DMS53 (cell line): ENCODE measurements at regions not wholly inside any gene's neighbourhood (a gene's known extent, or its start where the extent isn't known, plus 50 kb on each side); places are given as distances from the start of the nearest gene placed in this dataset.
"Not testable (repeated sequence)": the region's sequence is repeated elsewhere in the genome, so short reads cannot be mapped to it uniquely, and the experiment has no call there.

ENCODE experiments used
- DNase-seq: peaks from one replicate; lab custom pipeline; 2025; lab: John Stamatoyannopoulos, UW

DNA sequence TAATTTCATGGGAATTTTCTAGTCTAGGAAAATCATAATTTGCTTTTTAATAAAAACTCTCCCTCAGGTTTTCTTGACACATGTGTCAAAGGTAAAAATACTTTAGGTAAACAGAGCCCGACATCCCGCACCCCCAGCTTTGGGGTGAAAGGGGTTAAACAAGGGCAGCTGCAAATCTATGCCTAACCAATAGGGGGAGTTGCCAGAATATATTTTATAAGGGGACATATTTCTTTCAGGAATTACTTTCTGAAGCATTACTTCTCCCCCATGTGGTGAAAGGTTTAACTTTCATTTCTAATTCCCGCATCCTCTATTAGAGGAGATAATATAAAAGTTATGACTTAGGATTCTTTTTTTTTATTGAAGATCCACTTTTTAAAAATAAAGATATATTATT is 53.9 kb upstream of the HEPH start:
- DNase-seq = peak; percentile 40

DNA sequence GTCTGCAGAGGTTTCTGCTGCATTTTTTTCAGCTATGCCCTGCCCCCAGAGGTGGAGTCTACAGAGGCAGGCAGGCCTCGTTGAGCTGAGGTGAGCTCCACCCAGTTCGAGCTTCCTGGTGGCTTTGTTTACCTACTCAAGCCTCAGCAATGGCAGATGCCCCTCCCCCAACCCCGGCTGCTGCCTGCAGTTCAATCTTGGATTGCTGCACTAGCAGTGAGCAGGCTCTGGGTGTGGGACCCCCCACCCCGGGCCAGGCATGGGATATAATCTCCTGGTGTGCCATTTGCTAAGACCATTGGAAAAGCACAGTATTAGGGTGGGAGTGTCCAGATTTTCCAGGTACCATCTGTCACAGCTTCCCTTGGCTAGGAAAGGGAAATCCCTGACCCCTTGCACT is 56.2 kb upstream of the HEPH start:
- DNase-seq = not testable (repeated sequence)

DNA sequence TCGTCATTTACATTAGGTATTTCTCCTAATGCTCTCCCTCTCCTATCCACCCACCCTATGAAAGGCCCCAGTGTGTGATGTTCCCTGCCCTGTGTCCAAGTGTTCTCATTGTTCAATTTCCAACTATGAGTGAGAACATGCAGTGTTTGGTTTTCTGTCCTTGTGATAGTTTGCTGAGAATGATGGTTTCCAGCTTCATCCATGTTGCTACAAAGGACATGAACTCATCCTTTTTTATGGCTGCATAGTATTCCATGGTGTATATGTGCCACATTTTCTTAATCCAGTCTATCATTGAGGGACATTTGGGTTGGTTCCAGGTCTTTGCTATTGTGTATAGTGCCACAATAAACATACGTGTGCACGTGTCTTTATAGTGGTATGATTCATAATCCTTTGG is 61.6 kb upstream of the HEPH start:
- not testable (repeated sequence) for DNase-seq

DNA sequence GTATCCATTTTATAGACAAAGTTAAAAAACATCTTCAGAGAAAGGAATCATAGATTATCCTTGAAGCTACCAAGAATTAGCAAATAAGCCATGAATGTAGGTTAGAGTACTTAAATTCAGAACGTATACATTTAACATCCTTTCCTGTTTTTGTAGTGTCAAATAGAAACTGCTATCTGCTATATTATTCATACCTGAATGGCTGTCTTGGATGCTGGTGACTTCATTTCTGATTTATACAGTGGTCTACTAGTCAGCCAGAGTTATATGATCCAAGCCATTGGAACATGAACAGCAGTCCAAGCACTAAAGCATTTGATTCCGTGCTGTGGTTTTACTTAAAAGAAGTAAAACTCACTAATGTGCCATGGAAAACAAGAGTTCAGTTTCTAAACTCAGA is 58.3 kb upstream of the VSIG4 start:
- no peak for DNase-seq

DNA sequence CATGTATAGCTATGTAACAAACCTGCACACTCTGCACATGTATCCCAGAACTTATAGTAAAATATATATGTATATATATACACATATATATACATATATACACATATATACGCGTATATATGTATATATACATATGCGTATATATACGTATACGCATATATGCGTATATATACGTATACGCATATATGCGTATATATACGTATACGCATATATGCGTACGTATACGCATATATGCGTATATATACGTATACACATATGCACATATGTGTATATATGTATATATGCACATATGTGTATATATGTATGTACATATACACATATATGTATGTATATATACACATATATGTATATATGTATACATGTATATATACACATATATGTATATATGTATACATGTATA is 57.1 kb upstream of the VSIG4 start:
- not testable (repeated sequence) for DNase-seq

DNA sequence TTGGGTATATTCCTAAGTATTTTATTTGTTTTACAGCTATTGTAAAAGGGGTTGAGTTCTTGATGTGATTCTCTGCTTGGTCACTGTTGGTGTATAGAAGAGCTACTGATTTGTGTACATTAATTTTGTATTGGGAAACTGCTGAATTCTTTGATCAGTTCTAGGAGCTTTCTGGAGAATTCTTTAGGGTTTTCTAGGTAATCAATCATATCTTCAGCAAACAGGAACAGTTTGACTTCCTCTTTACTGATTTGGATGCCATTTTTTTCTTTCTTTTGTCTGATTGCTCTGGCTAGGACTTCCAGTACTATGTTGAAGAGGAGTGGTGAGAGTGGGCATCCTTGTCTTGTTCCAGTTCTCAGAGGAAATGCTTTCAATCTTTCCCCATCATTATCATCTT is 50.1 kb upstream of the VSIG4 start:
- not testable (repeated sequence) for DNase-seq
